Right forelimb (tissue), 1 donor: ENCODE measurements at regions not wholly inside any gene's neighbourhood (a gene's known extent, or its start where the extent isn't known, plus 50 kb on each side); places are given as distances from the start of the nearest gene placed in this dataset.

Experiments
- DNase-seq: peaks from one replicate; pipeline ENCODE4 v3.0.0-alpha.2; 2018

DNA sequence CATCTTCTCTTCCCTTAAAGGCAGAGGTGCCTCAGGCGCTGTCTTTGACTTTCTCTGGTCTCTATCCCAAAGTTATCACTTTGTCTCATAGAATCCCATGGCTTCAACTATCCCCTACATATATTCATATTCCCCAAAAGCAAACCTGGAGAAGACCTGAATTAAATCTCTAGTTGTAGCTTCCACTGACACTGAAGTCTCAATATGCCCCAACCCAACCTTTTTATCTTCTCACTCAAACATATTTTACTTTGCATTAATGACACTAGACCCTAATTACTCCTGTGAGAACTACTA lies 354.5 kb upstream of the DUSP10 start:
- DNase-seq = no peak

DNA sequence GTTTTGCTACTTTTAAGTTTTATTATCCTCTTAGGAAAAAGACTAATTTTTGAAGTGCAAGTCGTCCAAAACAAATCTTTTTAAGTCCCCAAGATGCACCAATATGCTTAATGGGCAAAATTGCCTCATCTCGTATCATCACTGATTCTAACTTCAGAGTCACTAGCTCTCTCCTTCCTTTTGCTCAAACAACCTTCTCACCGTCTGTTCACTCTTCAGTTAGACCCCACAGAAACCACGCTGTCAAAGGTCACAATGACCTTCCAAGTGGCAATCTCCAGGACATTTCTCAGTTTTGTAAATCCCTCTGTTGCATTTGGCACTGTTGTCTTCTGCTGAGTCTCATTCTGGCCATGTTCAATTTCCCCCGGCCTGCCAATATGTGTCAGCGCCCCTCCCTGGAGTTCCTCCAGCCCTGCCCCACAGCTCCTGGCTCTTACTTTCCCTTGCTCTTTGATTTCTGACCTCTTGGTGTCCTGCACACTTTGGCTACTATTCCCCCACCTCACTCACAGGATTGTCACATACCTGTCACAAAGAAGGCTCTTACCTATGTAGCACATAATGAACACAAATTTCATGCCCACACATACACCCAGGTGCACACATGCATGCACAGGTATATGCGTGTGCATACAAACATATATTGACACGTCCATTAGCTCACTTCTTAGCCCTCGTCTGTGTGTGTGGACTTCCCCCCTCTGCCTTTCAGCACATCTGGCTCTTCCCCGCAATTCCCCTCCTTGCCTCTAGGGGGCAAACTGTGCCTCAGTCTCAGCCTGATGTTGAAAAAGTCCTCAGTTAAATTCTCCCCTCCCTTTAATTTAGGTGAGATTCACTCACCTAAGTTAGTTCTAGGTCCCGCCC lies 354.0 kb upstream of the DUSP10 start:
- DNase-seq = no peak

GRCh38 chr1:222093518-222093917 lies 351.6 kb upstream of the DUSP10 start:
- no peak for DNase-seq

GRCh38 chr1:222090103-222090502 lies 348.2 kb upstream of the DUSP10 start:
- no peak for DNase-seq

GRCh38 chr1:222087221-222087920 lies 345.5 kb upstream of the DUSP10 start:
- DNase-seq = no peak

DNA sequence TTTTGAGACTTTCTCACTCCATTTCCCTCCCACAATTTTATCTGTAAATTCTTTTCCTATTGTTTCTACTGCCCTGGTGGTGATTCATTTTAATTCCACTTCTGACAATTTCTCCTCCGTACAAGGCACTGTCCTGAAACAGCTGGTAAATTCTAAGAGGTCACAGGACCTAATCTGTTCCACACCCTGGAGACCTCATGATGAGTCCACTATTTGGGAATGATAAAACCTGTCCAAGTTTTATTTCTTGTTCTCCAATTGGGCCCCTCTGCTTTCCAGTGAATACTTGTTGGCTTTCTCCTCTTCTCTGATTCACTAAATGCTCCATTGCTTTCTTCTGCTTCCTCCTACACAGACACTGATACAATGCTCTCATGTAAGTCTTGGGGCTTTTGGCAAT lies 343.1 kb upstream of the DUSP10 start:
- DNase-seq = no peak

DNA sequence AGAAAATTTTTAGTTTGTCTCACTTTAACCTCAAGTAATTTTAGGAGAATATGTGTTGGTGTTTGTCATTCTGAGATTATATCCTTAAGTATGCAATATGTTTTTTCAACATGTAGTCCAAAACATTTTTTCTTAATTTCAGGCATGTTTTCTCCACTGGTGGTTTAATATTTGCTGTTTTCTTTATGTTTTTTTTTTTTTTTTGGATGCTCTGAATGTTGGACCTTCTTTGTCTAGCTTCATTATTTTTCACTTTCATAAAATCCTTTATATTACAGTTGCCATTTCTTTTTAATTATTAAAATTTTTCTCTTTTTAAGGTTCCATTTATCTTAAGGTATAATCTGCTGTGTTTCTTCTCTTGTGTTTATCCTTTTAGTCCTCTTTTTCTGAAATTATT lies 342.2 kb upstream of the DUSP10 start:
- DNase-seq = no peak

DNA sequence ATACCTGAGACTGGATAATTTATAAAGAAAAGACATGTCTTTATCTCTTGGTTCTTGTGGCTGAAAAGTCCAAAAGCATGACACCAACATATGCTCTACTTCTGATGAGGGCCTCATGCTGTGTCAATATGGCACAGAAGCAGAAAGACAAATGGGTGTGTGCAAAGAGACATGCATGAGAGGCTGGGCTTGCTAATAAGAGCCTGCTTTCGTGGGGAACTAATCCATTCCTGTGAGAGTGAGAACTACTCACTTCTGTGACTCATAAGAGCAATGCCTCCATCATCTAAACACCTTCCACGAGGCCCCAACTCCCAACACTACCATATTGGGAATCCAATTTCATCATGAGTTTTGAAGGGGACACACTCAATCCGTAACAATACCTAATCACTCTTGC lies 340.0 kb upstream of the DUSP10 start:
- no peak for DNase-seq

DNA sequence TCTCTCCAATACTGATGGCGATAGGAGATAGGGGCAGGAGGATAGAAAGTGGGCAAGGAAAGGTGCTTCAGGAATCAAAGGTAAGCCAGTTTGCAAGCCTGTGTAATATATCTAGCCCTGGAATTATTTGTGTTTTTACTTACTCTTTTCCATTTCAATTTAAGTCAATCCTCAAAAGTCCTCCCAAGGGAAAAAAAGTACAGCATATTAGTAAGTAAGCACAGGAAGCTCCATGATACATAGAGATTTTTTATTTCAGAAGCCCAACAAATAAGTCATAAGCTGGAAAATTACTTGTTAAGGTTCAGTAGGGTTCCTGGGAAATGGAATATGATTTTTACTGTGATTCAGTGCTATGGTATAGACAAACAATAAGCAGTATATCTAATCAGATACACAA lies 337.7 kb upstream of the DUSP10 start:
- no peak for DNase-seq

GRCh38 chr1:222077206-222077605 lies 335.3 kb upstream of the DUSP10 start:
- DNase-seq = no peak

- DNase-seq = no peak
These were observed 332.4 kb upstream of the DUSP10 start for GRCh38 chr1:222074317-222074716.

- no peak for DNase-seq
These were observed 331.6 kb upstream of the DUSP10 start for GRCh38 chr1:222073307-222073995.

- no peak for DNase-seq
These were observed 329.5 kb upstream of the DUSP10 start for GRCh38 chr1:222071387-222071786.

- DNase-seq = no peak
These were observed 327.0 kb upstream of the DUSP10 start for GRCh38 chr1:222068937-222069336.

- no peak for DNase-seq
These were observed 326.2 kb upstream of the DUSP10 start for GRCh38 chr1:222068101-222068500.

DNA sequence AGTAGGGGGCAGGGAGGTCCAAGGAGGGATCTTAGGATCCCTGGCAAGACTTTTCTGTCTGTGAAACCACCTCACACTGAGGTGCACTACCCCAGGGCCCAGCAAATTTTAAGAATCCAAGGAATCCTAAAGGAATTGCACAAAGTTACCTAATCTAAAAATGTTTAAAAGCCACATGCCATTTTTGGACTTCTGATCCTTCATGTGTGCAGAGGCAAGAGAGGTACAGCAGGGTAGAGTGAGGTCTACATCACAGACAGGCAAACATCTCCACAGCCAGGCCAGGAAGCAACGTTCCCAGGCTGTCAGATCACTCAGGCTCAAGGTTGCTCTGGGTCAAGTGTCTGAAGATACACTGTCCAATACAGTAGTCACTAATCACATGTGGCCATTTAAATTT lies 324.6 kb upstream of the DUSP10 start:
- no peak for DNase-seq

DNA sequence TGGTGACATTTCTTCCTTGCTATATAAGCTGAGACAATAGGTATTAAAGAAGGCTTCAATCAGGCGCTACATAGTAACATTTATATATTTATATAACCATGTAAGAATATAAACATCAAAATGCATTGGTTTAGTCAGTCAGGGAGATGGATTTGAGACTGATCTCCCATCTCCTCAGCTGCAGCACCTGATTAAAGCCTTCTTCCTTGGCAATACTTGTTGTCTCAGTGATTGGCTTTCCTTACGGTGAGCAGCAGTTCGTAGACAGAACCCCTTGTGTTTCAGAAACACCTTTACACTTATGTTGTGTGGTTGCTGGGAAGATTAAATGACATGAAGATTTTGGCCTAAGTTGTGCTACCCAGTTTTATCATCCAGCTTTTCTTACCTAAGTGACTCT lies 323.3 kb upstream of the DUSP10 start:
- no peak for DNase-seq

DNA sequence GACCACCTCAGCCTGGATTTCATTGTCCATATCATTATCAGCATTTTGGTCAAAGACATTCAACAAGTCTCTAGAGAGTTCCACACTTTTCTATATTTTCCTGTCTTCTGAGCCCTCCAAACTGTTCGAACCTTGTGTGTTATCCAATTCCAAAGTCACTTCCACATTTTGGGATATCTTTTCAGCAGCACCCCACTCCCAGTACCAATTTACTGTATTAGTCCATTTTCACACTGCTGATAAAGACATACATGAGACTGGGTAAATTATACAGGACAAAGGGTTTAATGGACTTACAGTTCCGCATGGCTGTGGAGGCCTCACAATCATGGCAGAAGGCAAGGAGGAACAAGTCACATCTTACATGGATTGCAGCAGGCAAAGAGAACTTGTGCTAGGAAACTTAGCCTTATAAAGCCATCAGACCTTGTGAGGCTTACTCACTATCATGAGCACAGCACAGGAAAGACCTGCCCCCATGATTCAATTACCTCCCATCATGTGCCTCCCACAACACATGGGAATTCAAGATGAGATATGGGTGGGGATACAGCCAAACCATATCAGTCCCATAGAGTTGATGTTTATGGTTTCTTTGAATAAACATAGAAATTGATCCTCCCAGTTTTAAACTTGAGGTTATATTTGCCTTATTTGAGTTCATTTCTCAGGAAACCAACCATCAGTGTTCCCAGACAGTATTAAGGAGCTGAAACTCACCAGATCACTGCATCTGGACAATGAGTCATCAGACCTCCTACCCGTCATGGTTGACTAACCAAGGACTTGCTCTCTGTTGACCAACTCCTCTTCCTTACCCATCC lies 322.7 kb upstream of the DUSP10 start:
- no peak for DNase-seq

DNA sequence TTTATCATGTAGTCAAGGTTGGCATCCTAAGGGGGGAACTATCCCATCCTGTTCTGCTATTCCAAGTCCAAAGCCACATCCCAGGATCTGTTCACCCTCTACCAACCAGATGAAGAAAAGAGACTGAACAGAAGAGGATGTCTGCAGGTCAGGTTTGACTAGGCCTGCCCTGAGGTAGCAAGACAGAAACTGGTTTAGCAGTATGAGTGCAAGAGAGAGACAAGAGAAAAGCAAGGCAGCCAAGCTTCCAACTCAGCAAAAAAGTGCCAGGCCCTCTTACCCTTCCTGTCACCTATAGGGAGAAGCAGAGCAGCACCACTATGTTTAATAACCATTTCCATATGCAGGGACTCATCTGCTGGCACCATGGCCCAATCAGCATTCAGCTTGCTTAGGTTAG lies 320.8 kb upstream of the DUSP10 start:
- DNase-seq = no peak

- no peak for DNase-seq
These were observed 319.9 kb upstream of the DUSP10 start for GRCh38 chr1:222061711-222062359.

- DNase-seq = no peak
These were observed 318.5 kb upstream of the DUSP10 start for GRCh38 chr1:222060210-222060916.

- DNase-seq = no peak
These were observed 316.4 kb upstream of the DUSP10 start for GRCh38 chr1:222058249-222058648.
